DND-41 (cell line): ENCODE measurements at regions not wholly inside any gene's neighbourhood (a gene's known extent, or its start where the extent isn't known, plus 50 kb on each side); places are given as distances from the start of the nearest gene placed in this dataset.

Source experiments
- CTCF ChIP-seq: IDR thresholded peaks from 2 replicates; pipeline ENCODE4 v1.5.1; 2012; ENCODE audit warnings: borderline replicate concordance, low read length, moderate library complexity, mild to moderate bottlenecking; ENCODE audit not compliant: poor library complexity, severe bottlenecking; ENCODE audit errors: extremely low read depth
- EZH2 ChIP-seq: IDR thresholded peaks from 3 replicates; pipeline ENCODE4 v1.6.1; 2012; ENCODE audit warnings: borderline replicate concordance, low read depth, mild to moderate bottlenecking, moderate library complexity, low read length, inconsistent platforms; ENCODE audit not compliant: severe bottlenecking

GRCh38 chr13:76594435-76594834, 291.8 kb downstream of the KCTD12 start:
- no peak for TF ChIP-seq CTCF
- no peak for TF ChIP-seq EZH2
